ENCODE measurements at regions not wholly inside any gene's neighbourhood (a gene's known extent, or its start where the extent isn't known, plus 50 kb on each side); places are given as distances from the start of the nearest gene placed in this dataset.

GRCh38 chr10:42939237-42939636 is 137.6 kb upstream of the RET start:
- Histone ChIP-seq H3K9me2 (ENCODE audit: insufficient read depth) (no peaks in the 10 kb centered on the region), H4K20me1 (replicated peaks; ENCODE audit: insufficient read depth) (no peaks in the 10 kb centered on the region), H3K36me3 (ENCODE audit: insufficient read depth) (no peaks in the 10 kb centered on the region), H3K79me2 (replicated peaks; ENCODE audit: insufficient read depth) (no peaks in the 10 kb centered on the region), H3K27ac (ENCODE audit: low read depth) (no peak overlapping the region), H3K4me3 (no peak overlapping the region), H3K27me3 (ENCODE audit: insufficient read depth) (peaks cover 10% of the 10 kb centered on the region), H3F3A (replicated peaks; ENCODE audit: low read depth) (no peaks in the 10 kb centered on the region), H2AFZ (no peak overlapping the region), H3K4me2 (no peak overlapping the region), H3K4me1 (ENCODE audit: insufficient read depth) (no peaks in the 10 kb centered on the region)
- Mint-ChIP-seq H3K27ac (no peak overlapping the region), H3K36me3 (ENCODE audit: low read depth) (no peaks in the 10 kb centered on the region), H3K4me3 (no peak overlapping the region), H3K9me3 (no peaks in the 10 kb centered on the region; the same call in 2 of the 3 replicates), H3K4me1 (peaks cover 3% of the 10 kb centered on the region; the same call in 2 of the 3 replicates), H3K27me3 (ENCODE audit: insufficient read depth, low read depth, poor library complexity) (peaks cover 24% of the 10 kb centered on the region)
- DNase-seq (ENCODE audit: low spot score): no peak
- TF ChIP-seq CTCF (conservative IDR thresholded peaks at IDR 0.05; ENCODE audit: low read depth in 2 of 2) (no peak), ZNF114 (CRISPR knock-in tag; IDR thresholded peaks at IDR 0.05) (no peak), ZNF331 (CRISPR knock-in tag; IDR thresholded peaks at IDR 0.05; ENCODE audit: low read depth) (no peak)
- ATAC-seq: no peak

GRCh38 chr10:42939685-42940366 is 137.0 kb upstream of the RET start:
- no peaks in the 10 kb centered on the region for H3F3A ChIP-seq (replicated peaks; ENCODE audit: low read depth)
- no peak overlapping the region for H3K27ac ChIP-seq (ENCODE audit: low read depth)
- H3K27me3 ChIP-seq (ENCODE audit: insufficient read depth): peaks cover 4% of the 10 kb centered on the region
- Mint-ChIP-seq H3K9me3 (no peaks in the 10 kb centered on the region; the same call in 2 of the 3 replicates), H3K27ac (no peak overlapping the region), H3K27me3 (ENCODE audit: insufficient read depth, low read depth, poor library complexity) (peaks cover 19% of the 10 kb centered on the region), H3K36me3 (ENCODE audit: low read depth) (no peaks in the 10 kb centered on the region), H3K4me1 (peaks cover 3% of the 10 kb centered on the region; the same call in 2 of the 3 replicates), H3K4me3 (no peak overlapping the region)
- H3K79me2 ChIP-seq (replicated peaks; ENCODE audit: insufficient read depth): no peaks in the 10 kb centered on the region
- H3K9me2 ChIP-seq (ENCODE audit: insufficient read depth): no peaks in the 10 kb centered on the region
- H4K20me1 ChIP-seq (replicated peaks; ENCODE audit: insufficient read depth): no peaks in the 10 kb centered on the region
- no peaks in the 10 kb centered on the region for H3K4me1 ChIP-seq (ENCODE audit: insufficient read depth)
- no peak for DNase-seq (ENCODE audit: low spot score)
- H2AFZ ChIP-seq: no peak overlapping the region
- H3K4me3 ChIP-seq: no peak overlapping the region
- no peak for ATAC-seq
- no peaks in the 10 kb centered on the region for H3K36me3 ChIP-seq (ENCODE audit: insufficient read depth)
- TF ChIP-seq REST (IDR thresholded peaks at IDR 0.05; ENCODE audit: unreplicated experiment): no peak
- no peak for TF ChIP-seq NANOG (IDR thresholded peaks at IDR 0.05; ENCODE audit: borderline replicate concordance)
- H3K4me2 ChIP-seq: no peak overlapping the region
